ENCODE measurements at regions not wholly inside any gene's neighbourhood (a gene's known extent, or its start where the extent isn't known, plus 50 kb on each side); places are given as distances from the start of the nearest gene placed in this dataset.

DNA sequence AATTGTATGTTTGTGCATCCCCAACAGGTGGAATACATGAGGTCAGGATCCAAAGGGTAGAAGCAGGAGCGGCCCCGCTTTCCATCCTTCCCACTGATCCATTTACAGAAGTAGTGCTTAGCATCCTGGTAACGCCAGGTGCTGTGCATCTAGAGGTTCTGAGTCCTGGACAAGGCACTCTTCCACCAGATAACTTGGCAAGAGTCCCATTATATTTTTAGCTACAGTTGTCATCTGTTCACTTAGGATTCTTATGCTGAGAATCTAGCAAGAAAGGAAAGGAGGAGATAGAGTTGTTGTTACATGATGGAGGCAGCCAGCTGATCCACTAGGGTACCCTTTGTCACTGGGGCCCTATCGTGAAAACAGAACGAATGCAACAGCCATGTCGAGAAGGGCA is 389.5 kb upstream of the ZNF507 start:
- no peaks in the 10 kb centered on the region for H3K36me3 ChIP-seq (ENCODE audit: control insufficient read depth in 2 of 3, insufficient read depth in 3 of 3, low read length in 3 of 3)
- no peaks in the 10 kb centered on the region for H3K27me3 ChIP-seq (ENCODE audit: control insufficient read depth, insufficient read depth, low read length)
- DNase-seq (no peak), FAIRE-seq (no peak)
- no peaks in the 10 kb centered on the region for H3K9me3 ChIP-seq (ENCODE audit: control insufficient read depth in 2 of 3, insufficient read depth in 1 of 3, low read length in 3 of 3)
- H3K9ac ChIP-seq (ENCODE audit: low read length in 3 of 3) = no peak overlapping the region
- H3K4me1 ChIP-seq (ENCODE audit: control insufficient read depth in 2 of 3, insufficient read depth in 2 of 3, low read depth in 1 of 3, low read length in 3 of 3) = no peaks in the 10 kb centered on the region
- H3K4me3 ChIP-seq (ENCODE audit: low read length in 3 of 3) = no peak overlapping the region
- H3K27ac ChIP-seq (ENCODE audit: low read depth in 2 of 2, low read length in 2 of 2) = no peak overlapping the region
- intact Hi-C loops (cut with DNase I) = no loop called here
- TF ChIP-seq, protein P1, sequence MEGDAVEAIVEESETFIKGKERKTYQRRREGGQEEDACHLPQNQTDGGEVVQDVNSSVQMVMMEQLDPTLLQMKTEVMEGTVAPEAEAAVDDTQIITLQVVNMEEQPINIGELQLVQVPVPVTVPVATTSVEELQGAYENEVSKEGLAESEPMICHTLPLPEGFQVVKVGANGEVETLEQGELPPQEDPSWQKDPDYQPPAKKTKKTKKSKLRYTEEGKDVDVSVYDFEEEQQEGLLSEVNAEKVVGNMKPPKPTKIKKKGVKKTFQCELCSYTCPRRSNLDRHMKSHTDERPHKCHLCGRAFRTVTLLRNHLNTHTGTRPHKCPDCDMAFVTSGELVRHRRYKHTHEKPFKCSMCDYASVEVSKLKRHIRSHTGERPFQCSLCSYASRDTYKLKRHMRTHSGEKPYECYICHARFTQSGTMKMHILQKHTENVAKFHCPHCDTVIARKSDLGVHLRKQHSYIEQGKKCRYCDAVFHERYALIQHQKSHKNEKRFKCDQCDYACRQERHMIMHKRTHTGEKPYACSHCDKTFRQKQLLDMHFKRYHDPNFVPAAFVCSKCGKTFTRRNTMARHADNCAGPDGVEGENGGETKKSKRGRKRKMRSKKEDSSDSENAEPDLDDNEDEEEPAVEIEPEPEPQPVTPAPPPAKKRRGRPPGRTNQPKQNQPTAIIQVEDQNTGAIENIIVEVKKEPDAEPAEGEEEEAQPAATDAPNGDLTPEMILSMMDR (IDR thresholded peaks at IDR 0.05; ENCODE audit: borderline replicate concordance, extremely low read depth, insufficient read depth) = no peak

DNA sequence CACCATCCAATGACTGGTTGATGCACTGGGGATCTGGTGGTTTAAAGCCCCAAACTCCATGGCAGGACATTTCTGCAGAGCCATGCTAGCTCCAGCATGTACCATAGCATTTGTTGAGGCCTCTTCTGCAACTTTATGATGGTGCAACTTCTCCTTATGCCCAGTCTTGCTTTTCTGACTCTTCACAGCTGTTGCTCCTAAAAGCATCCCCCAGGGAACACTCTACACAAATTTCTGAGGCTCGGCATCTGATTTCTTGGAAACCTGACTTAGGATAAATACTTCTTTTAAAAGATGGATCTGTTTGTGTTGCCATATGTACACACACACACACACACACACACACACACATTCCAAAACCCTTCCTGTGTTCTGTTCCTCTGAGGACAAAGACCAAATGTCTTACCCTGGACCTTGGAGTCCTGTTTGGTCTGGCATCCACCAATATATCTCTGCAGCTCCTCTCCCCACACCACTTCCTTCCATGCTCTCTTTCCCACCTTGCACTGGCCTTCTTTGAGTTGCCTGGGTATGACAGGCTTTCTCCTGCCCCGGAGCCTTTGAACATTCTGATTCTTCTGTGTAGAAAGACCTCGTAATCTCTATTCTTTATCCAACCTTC is 388.5 kb upstream of the ZNF507 start:
- intact Hi-C loops (cut with DNase I) = no loop called here
- H3K36me3 ChIP-seq (ENCODE audit: control insufficient read depth in 2 of 3, insufficient read depth in 3 of 3, low read length in 3 of 3) = no peaks in the 10 kb centered on the region
- no peaks in the 10 kb centered on the region for H3K27me3 ChIP-seq (ENCODE audit: control insufficient read depth, insufficient read depth, low read length)
- no peak overlapping the region for H3K9ac ChIP-seq (ENCODE audit: low read length in 3 of 3)
- DNase-seq = no peak
- TF ChIP-seq, protein P1 (IDR thresholded peaks at IDR 0.05; ENCODE audit: borderline replicate concordance, extremely low read depth, insufficient read depth) = no peak
- H3K9me3 ChIP-seq (ENCODE audit: control insufficient read depth in 2 of 3, insufficient read depth in 1 of 3, low read length in 3 of 3) = no peaks in the 10 kb centered on the region
- H3K4me1 ChIP-seq (ENCODE audit: control insufficient read depth in 2 of 3, insufficient read depth in 2 of 3, low read depth in 1 of 3, low read length in 3 of 3) = no peaks in the 10 kb centered on the region
- no peak for FAIRE-seq
- no peak overlapping the region for H3K27ac ChIP-seq (ENCODE audit: low read depth in 2 of 2, low read length in 2 of 2)
- no peak overlapping the region for H3K4me3 ChIP-seq (ENCODE audit: low read length in 3 of 3)

DNA sequence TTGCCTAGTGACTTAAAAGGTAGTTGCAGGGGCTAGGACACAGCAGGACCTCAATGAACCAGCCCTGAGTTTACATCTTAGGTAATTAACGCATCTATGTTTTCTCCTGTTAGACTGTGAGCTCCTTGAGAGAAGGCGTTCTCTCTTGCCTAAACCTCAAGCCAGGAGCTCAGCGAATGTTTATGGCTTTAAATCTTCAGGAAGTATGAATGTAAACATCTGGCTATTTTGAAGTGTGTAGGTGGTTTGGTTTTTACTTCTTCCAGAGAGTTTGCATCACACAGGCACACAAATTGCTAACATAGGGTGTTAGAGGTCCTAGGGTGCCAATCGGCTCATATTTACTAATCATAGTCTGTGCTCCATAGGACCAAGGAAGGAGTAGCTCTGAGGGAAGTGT is 387.7 kb upstream of the ZNF507 start:
- TF ChIP-seq, protein P1 (IDR thresholded peaks at IDR 0.05; ENCODE audit: borderline replicate concordance, extremely low read depth, insufficient read depth) = no peak
- no peaks in the 10 kb centered on the region for H3K36me3 ChIP-seq (ENCODE audit: control insufficient read depth in 2 of 3, insufficient read depth in 3 of 3, low read length in 3 of 3)
- FAIRE-seq = no peak
- H3K4me1 ChIP-seq (ENCODE audit: control insufficient read depth in 2 of 3, insufficient read depth in 2 of 3, low read depth in 1 of 3, low read length in 3 of 3) = no peaks in the 10 kb centered on the region
- intact Hi-C loops (cut with DNase I) = no loop called here
- no peaks in the 10 kb centered on the region for H3K9me3 ChIP-seq (ENCODE audit: control insufficient read depth in 2 of 3, insufficient read depth in 1 of 3, low read length in 3 of 3)
- no peak overlapping the region for H3K27ac ChIP-seq (ENCODE audit: low read depth in 2 of 2, low read length in 2 of 2)
- no peak overlapping the region for H3K9ac ChIP-seq (ENCODE audit: low read length in 3 of 3)
- H3K27me3 ChIP-seq (ENCODE audit: control insufficient read depth, insufficient read depth, low read length) = no peaks in the 10 kb centered on the region
- H3K4me3 ChIP-seq (ENCODE audit: low read length in 3 of 3) = no peak overlapping the region
- DNase-seq = no peak

DNA sequence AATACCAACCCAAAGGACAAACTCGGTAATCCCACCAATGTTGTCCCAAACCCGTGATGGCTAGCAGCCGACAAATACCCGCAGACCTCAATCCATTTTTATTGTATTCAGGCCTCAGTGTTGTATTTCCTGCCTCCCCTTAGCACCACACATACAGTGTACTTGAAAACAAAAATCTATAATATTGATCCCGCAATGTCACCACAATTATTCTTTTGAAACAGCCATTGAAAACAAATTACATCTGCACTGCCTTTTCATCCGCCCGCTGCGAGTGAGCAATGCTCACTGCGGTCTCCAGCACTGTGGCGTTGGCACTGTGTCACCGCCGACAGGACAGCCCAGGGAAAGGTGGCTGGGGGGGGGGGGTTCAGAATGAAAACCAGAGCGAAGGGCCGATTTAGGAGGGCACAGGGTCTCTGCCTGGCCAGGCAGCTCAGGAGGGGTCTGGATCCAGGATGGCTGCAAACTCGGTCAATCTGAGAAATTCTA is 385.8 kb upstream of the ZNF507 start:
- H3K9ac ChIP-seq (ENCODE audit: low read length in 3 of 3) = no peak overlapping the region
- H3K4me1 ChIP-seq (ENCODE audit: control insufficient read depth in 2 of 3, insufficient read depth in 2 of 3, low read depth in 1 of 3, low read length in 3 of 3) = no peaks in the 10 kb centered on the region
- FAIRE-seq = no peak

More for the DNA sequence above, 385.8 kb upstream of the ZNF507 start:
- Histone ChIP-seq H3K9me3 (ENCODE audit: control insufficient read depth in 2 of 3, insufficient read depth in 1 of 3, low read length in 3 of 3) (no peaks in the 10 kb centered on the region), H3K36me3 (ENCODE audit: control insufficient read depth in 2 of 3, insufficient read depth in 3 of 3, low read length in 3 of 3) (no peaks in the 10 kb centered on the region), H3K4me3 (ENCODE audit: low read length in 3 of 3) (no peak overlapping the region), H3K27ac (ENCODE audit: low read depth in 2 of 2, low read length in 2 of 2) (no peak overlapping the region), H3K27me3 (ENCODE audit: control insufficient read depth, insufficient read depth, low read length) (no peaks in the 10 kb centered on the region)
- DNase-seq = no peak
- TF ChIP-seq, protein P1 (IDR thresholded peaks at IDR 0.05; ENCODE audit: borderline replicate concordance, extremely low read depth, insufficient read depth) = no peak
- intact Hi-C loops (cut with DNase I) = no loop called here

Measured in kidney (tissue), 13 donors.